Endodermal cell (in vitro differentiated cells): ENCODE measurements at regions not wholly inside any gene's neighbourhood (a gene's known extent, or its start where the extent isn't known, plus 50 kb on each side); places are given as distances from the start of the nearest gene placed in this dataset.

Experiments used
- DNase-seq: peaks from one replicate; pipeline ENCODE4 v3.0.0-alpha.2; 2017
- H3K27ac ChIP-seq: 2 replicates; pipeline ENCODE4 v1.5.1; 2013; ENCODE audit warnings: mild to moderate bottlenecking, low read depth, low read length, moderate library complexity
- H3K27me3 ChIP-seq: 2 replicates; pipeline ENCODE4 v1.6.1; 2013; ENCODE audit warnings: mild to moderate bottlenecking, low read length, moderate library complexity; ENCODE audit not compliant: insufficient read depth, control insufficient read depth, poor library complexity, severe bottlenecking
- H3K36me3 ChIP-seq: 2 replicates; pipeline ENCODE4 v1.7.0; 2013; ENCODE audit warnings: mild to moderate bottlenecking, low read length, moderate library complexity; ENCODE audit not compliant: control insufficient read depth, insufficient read depth
- H3K4me1 ChIP-seq: one replicate; pipeline ENCODE4 v1.7.0; 2013; ENCODE audit warnings: low read length; ENCODE audit not compliant: control insufficient read depth, insufficient read depth
- H3K4me3 ChIP-seq: 2 replicates; pipeline ENCODE4 v1.5.1; 2013; ENCODE audit warnings: mild to moderate bottlenecking, low read length, moderate library complexity
- H3K9ac ChIP-seq: 2 replicates; pipeline ENCODE4 v1.6.1; 2013; ENCODE audit warnings: mild to moderate bottlenecking, low read length, moderate library complexity; ENCODE audit not compliant: poor library complexity, severe bottlenecking; ENCODE audit errors: extremely low read depth
- H3K9me3 ChIP-seq: 2 replicates; pipeline ENCODE4 v1.6.1; 2013; ENCODE audit warnings: mild to moderate bottlenecking, low read length, moderate library complexity; ENCODE audit not compliant: control insufficient read depth
- H3K27ac Mint-ChIP-seq: 2 replicates; pipeline ENCODE4 v1.8.0; 2020; ENCODE audit warnings: mixed read lengths
- H3K27me3 Mint-ChIP-seq: 2 replicates; pipeline ENCODE4 v1.8.0; 2021; ENCODE audit warnings: mild to moderate bottlenecking, mixed read lengths; ENCODE audit not compliant: insufficient read depth
- H3K36me3 Mint-ChIP-seq: 2 replicates; pipeline ENCODE4 v1.8.0; 2020; ENCODE audit warnings: low read depth, mixed read lengths
- H3K4me1 Mint-ChIP-seq: 2 replicates; pipeline ENCODE4 v1.8.0; 2020; ENCODE audit warnings: mixed read lengths
- H3K4me3 Mint-ChIP-seq: 2 replicates; pipeline ENCODE4 v1.8.0; 2020; ENCODE audit warnings: mild to moderate bottlenecking, moderate library complexity, mixed read lengths
- H3K9me3 Mint-ChIP-seq: 2 replicates; pipeline ENCODE4 v1.8.0; 2020; ENCODE audit warnings: mild to moderate bottlenecking, mixed read lengths
- CTCF ChIP-seq: fragments of 200-600 bp; sonication (generic); conservative IDR thresholded peaks from 2 replicates; pipeline ENCODE4 v1.5.0; 2021; ENCODE audit warnings: antibody characterized with exemption, mild to moderate bottlenecking
- WGBS, 2 experiments: methylation state at CpG; one replicate each; pipeline versions ENCODE4 v1.1.5 to v1.1.7; 2013; ENCODE audit warnings: missing lambda C conversion rate in 2 of 2, mixed read lengths in 1 of 2; ENCODE audit not compliant: insufficient coverage in 1 of 2, insufficient read length in 1 of 2; 5-methylcytosine and 5-hydroxymethylcytosine counted together

- Mint-ChIP-seq H3K4me1 (peaks cover 7% of the 10 kb centered on the region), H3K27ac (no peak overlapping the region), H3K36me3 (no peaks in the 10 kb centered on the region), H3K27me3 (no peaks in the 10 kb centered on the region), H3K4me3 (no peak overlapping the region), H3K9me3 (no peaks in the 10 kb centered on the region)
- no peaks in the 10 kb centered on the region for H3K27me3 ChIP-seq
- no peak for TF ChIP-seq CTCF
- H3K9me3 ChIP-seq = no peaks in the 10 kb centered on the region
- WGBS, 2 experiments = 95 to 96% methylated on average over 9 to 10 of the region's 10 CpGs
- H3K4me1 ChIP-seq = peaks cover 3% of the 10 kb centered on the region
- no peaks in the 10 kb centered on the region for H3K36me3 ChIP-seq
- H3K27ac ChIP-seq = no peak overlapping the region
- no peak overlapping the region for H3K9ac ChIP-seq
- DNase-seq = no peak
- no peak overlapping the region for H3K4me3 ChIP-seq
Observed at GRCh38 chr18:22546905-22547570, 129.3 kb upstream of the CTAGE1 start.

DNA sequence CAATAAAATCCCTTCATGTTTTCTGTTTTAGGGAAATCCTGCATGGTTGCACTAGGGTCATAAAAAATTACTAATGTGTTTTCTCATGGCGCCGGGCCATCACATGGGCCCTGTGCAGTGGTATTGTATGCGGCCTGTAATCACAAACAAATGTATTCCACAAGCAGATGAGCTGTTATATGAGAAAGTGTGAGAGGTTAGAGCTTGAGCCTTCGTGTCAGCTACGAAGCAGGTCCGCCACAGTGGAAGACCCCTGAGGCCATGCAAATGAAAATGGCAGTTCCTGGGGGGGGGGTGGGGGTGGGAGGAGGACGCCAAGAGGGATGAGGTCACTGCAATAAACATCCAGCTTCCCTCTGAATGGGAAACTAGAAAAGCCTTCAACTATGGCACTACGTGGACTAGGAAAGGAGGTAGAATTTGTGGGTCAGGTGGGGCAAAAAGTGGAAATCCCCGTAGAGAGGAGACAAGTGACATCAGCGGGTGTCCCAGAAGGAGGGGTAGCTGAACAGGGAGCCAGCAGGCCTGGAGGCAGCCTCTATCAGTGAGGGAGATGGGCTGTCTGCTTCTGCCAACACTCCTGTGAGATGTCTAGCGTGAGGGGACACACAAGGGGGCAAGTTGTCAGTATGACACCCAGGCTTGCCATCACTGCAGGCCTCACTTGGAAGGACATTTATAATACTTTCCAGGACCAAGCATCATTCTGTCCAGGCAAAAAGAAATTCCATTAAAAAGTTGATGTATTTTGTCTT lies 130.3 kb upstream of the CTAGE1 start:
- H3K9ac ChIP-seq = no peak overlapping the region
- no peak for TF ChIP-seq CTCF
- H3K27ac ChIP-seq = no peak overlapping the region
- Mint-ChIP-seq H3K27me3 (no peaks in the 10 kb centered on the region), H3K4me1 (peaks cover 14% of the 10 kb centered on the region), H3K9me3 (no peaks in the 10 kb centered on the region), H3K27ac (no peak overlapping the region), H3K4me3 (no peak overlapping the region), H3K36me3 (no peaks in the 10 kb centered on the region)
- H3K9me3 ChIP-seq = no peaks in the 10 kb centered on the region
- 77 to 81% methylated on average over 7 of the region's 11 CpGs for WGBS, 2 experiments
- H3K36me3 ChIP-seq = no peaks in the 10 kb centered on the region
- no peaks in the 10 kb centered on the region for H3K27me3 ChIP-seq
- H3K4me3 ChIP-seq = no peak overlapping the region
- no peak for DNase-seq
- peaks cover 3% of the 10 kb centered on the region for H3K4me1 ChIP-seq

DNA sequence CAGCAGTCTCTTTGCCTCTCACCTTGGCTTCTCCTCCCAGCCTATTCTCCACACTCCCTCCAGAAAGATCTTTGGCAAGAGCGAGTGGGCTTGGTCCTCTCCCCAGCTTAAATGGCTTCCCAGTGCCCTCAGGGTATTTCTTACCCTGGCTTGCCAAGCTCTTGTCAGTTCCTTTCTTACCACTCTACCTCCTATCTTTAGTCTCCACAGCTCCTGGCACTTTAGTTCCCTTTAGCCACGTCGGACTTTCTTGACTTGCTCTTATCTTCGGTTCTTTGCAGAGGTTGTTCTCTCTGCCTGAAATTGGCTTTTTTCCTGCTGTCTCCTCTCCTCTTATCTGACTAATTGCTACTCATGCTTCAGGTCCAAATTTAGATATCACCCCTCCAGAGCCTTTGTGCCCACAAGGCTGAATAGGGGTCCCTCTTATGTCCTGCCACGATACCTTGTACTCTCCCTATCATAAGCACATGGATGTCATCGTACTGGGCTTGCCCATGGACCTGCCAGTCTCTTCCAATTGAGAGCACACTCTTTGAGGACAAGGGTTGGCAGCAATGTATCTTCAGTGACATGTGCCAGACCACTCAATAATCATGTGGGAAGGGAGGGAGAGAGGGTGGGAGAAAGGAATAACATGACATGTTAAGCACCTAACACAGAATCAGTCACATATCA lies 131.7 kb upstream of the CTAGE1 start:
- no peak for TF ChIP-seq CTCF
- H3K4me1 Mint-ChIP-seq = peaks cover 18% of the 10 kb centered on the region
- Histone ChIP-seq H3K9me3 (no peaks in the 10 kb centered on the region), H3K27me3 (no peaks in the 10 kb centered on the region), H3K4me3 (no peak overlapping the region), H3K4me1 (peaks cover 3% of the 10 kb centered on the region), H3K36me3 (no peaks in the 10 kb centered on the region), H3K27ac (no peak overlapping the region), H3K9ac (no peak overlapping the region)
- no peak overlapping the region for H3K27ac Mint-ChIP-seq
- H3K36me3 Mint-ChIP-seq = no peaks in the 10 kb centered on the region
- H3K9me3 Mint-ChIP-seq = no peaks in the 10 kb centered on the region
- no peaks in the 10 kb centered on the region for H3K27me3 Mint-ChIP-seq
- no peak for DNase-seq
- H3K4me3 Mint-ChIP-seq = no peak overlapping the region
- 92% methylated on average over 4 to 6 of the region's 6 CpGs for WGBS, 2 experiments
